ENCODE measurements at regions not wholly inside any gene's neighbourhood (a gene's known extent, or its start where the extent isn't known, plus 50 kb on each side); places are given as distances from the start of the nearest gene placed in this dataset.

- TF ChIP-seq POLR2AphosphoS5 (IDR thresholded peaks at IDR 0.05; ENCODE audit: low read depth, low read length) (no peak), POLR2A (IDR thresholded peaks at IDR 0.05; ENCODE audit: low read depth, low read length) (no peak), TAF1 (IDR thresholded peaks at IDR 0.05; ENCODE audit: borderline replicate concordance, low read depth, low read length) (no peak)
Measured at GRCh38 chr2:234218266-234219045, 168.0 kb downstream of the SPP2 start.
